Activated T-cell treated with anti-CD3 and anti-CD28 coated beads, Interleukin-2, amount 50 U/mL, for 24 hours (primary cell): ENCODE measurements at regions not wholly inside any gene's neighbourhood (a gene's known extent, or its start where the extent isn't known, plus 50 kb on each side); places are given as distances from the start of the nearest gene placed in this dataset.
"Not testable (repeated sequence)": the region's sequence is repeated elsewhere in the genome, so short reads cannot be mapped to it uniquely, and the experiment has no call there.

Experiments used
- DNase-seq: peaks from one replicate; pipeline ENCODE4 v3.0.0-alpha.2; 2020
- H3K27ac Mint-ChIP-seq: 2 replicates; pipeline ENCODE4 v1.8.0; 2020; ENCODE audit warnings: mild to moderate bottlenecking, mixed read lengths
- H3K27me3 Mint-ChIP-seq: 2 replicates; pipeline ENCODE4 v1.8.0; 2020; ENCODE audit warnings: mixed read lengths
- H3K36me3 Mint-ChIP-seq: 2 replicates; pipeline ENCODE4 v1.8.0; 2020; ENCODE audit warnings: low read depth, mixed read lengths
- H3K4me1 Mint-ChIP-seq: 2 replicates; pipeline ENCODE4 v1.8.0; 2020; ENCODE audit warnings: low read depth, mixed read lengths
- H3K4me3 Mint-ChIP-seq: 2 replicates; pipeline ENCODE4 v1.8.0; 2020; ENCODE audit warnings: mild to moderate bottlenecking, moderate library complexity, mixed read lengths
- H3K9me3 Mint-ChIP-seq: 2 replicates; pipeline ENCODE4 v1.8.0; 2020; ENCODE audit warnings: mixed read lengths

GRCh38 chr21:19018529-19018928 lies 614.9 kb upstream of the TMPRSS15 start:
- Mint-ChIP-seq H3K4me1 (no peaks in the 10 kb centered on the region), H3K27ac (no peak overlapping the region), H3K4me3 (no peak overlapping the region), H3K36me3 (no peaks in the 10 kb centered on the region), H3K27me3 (no peaks in the 10 kb centered on the region), H3K9me3 (peaks cover 8% of the 10 kb centered on the region)
- DNase-seq: no peak

GRCh38 chr21:19022978-19023377 lies 619.4 kb upstream of the TMPRSS15 start:
- H3K27ac Mint-ChIP-seq: no peak overlapping the region
- H3K4me1 Mint-ChIP-seq: no peaks in the 10 kb centered on the region
- no peak overlapping the region for H3K4me3 Mint-ChIP-seq
- DNase-seq: no peak
- H3K9me3 Mint-ChIP-seq: peaks cover 14% of the 10 kb centered on the region
- no peaks in the 10 kb centered on the region for H3K36me3 Mint-ChIP-seq
- H3K27me3 Mint-ChIP-seq: no peaks in the 10 kb centered on the region

- DNase-seq: no peak
- Mint-ChIP-seq H3K9me3 (peaks cover 13% of the 10 kb centered on the region), H3K27me3 (no peaks in the 10 kb centered on the region), H3K27ac (no peak overlapping the region), H3K4me3 (no peak overlapping the region), H3K36me3 (no peaks in the 10 kb centered on the region), H3K4me1 (no peaks in the 10 kb centered on the region)
These were observed 623.3 kb upstream of the TMPRSS15 start for GRCh38 chr21:19026911-19027310.

GRCh38 chr21:19029816-19030215 lies 626.2 kb upstream of the TMPRSS15 start:
- Mint-ChIP-seq H3K36me3 (no peaks in the 10 kb centered on the region), H3K9me3 (peaks cover 17% of the 10 kb centered on the region)
- DNase-seq: no peak

GRCh38 chr21:19031953-19032352 lies 628.4 kb upstream of the TMPRSS15 start:
- Mint-ChIP-seq H3K4me3 (no peak overlapping the region), H3K36me3 (no peaks in the 10 kb centered on the region), H3K9me3 (peaks cover 13% of the 10 kb centered on the region)

More at GRCh38 chr21:19029816-19030215, 626.2 kb upstream of the TMPRSS15 start:
- Mint-ChIP-seq H3K27ac (no peak overlapping the region), H3K4me1 (no peaks in the 10 kb centered on the region), H3K4me3 (no peak overlapping the region), H3K27me3 (no peaks in the 10 kb centered on the region)

GRCh38 chr21:19034041-19034440 lies 630.5 kb upstream of the TMPRSS15 start:
- H3K9me3 Mint-ChIP-seq: peaks cover 13% of the 10 kb centered on the region
- no peaks in the 10 kb centered on the region for H3K36me3 Mint-ChIP-seq
- no peak for DNase-seq
- no peaks in the 10 kb centered on the region for H3K4me1 Mint-ChIP-seq
- H3K4me3 Mint-ChIP-seq: no peak overlapping the region
- no peak overlapping the region for H3K27ac Mint-ChIP-seq
- H3K27me3 Mint-ChIP-seq: no peaks in the 10 kb centered on the region

More at GRCh38 chr21:19031953-19032352, 628.4 kb upstream of the TMPRSS15 start:
- H3K27me3 Mint-ChIP-seq: no peaks in the 10 kb centered on the region
- DNase-seq: no peak
- H3K27ac Mint-ChIP-seq: no peak overlapping the region
- no peaks in the 10 kb centered on the region for H3K4me1 Mint-ChIP-seq

GRCh38 chr21:19034560-19034959 lies 631.0 kb upstream of the TMPRSS15 start:
- Mint-ChIP-seq H3K9me3 (peaks cover 9% of the 10 kb centered on the region), H3K36me3 (no peaks in the 10 kb centered on the region), H3K27me3 (no peaks in the 10 kb centered on the region), H3K4me1 (no peaks in the 10 kb centered on the region), H3K27ac (no peak overlapping the region), H3K4me3 (no peak overlapping the region)
- DNase-seq: no peak

- no peak overlapping the region for H3K4me3 Mint-ChIP-seq
- no peak overlapping the region for H3K27ac Mint-ChIP-seq
- no peaks in the 10 kb centered on the region for H3K4me1 Mint-ChIP-seq
- H3K36me3 Mint-ChIP-seq: no peaks in the 10 kb centered on the region
- H3K27me3 Mint-ChIP-seq: no peaks in the 10 kb centered on the region
- DNase-seq: no peak
- H3K9me3 Mint-ChIP-seq: peaks cover 20% of the 10 kb centered on the region
These were observed 642.3 kb upstream of the TMPRSS15 start for GRCh38 chr21:19045876-19046275.

- H3K27me3 Mint-ChIP-seq: no peaks in the 10 kb centered on the region
- peaks cover 26% of the 10 kb centered on the region for H3K9me3 Mint-ChIP-seq
- H3K4me3 Mint-ChIP-seq: no peak overlapping the region
- H3K27ac Mint-ChIP-seq: no peak overlapping the region
- DNase-seq: no peak
- no peaks in the 10 kb centered on the region for H3K4me1 Mint-ChIP-seq
- no peaks in the 10 kb centered on the region for H3K36me3 Mint-ChIP-seq
These were observed 644.6 kb upstream of the TMPRSS15 start for GRCh38 chr21:19048098-19048672.

GRCh38 chr21:19049567-19049966 lies 646.0 kb upstream of the TMPRSS15 start:
- Mint-ChIP-seq H3K4me3 (no peak overlapping the region), H3K36me3 (no peaks in the 10 kb centered on the region), H3K4me1 (no peaks in the 10 kb centered on the region), H3K27ac (no peak overlapping the region), H3K27me3 (no peaks in the 10 kb centered on the region), H3K9me3 (peaks cover 32% of the 10 kb centered on the region)
- DNase-seq: no peak

- Mint-ChIP-seq H3K27ac (no peak overlapping the region), H3K36me3 (no peaks in the 10 kb centered on the region), H3K27me3 (no peaks in the 10 kb centered on the region), H3K9me3 (peaks cover 8% of the 10 kb centered on the region), H3K4me3 (no peak overlapping the region), H3K4me1 (no peaks in the 10 kb centered on the region)
- DNase-seq: no peak
These were observed 661.6 kb upstream of the TMPRSS15 start for GRCh38 chr21:19065164-19065563.

GRCh38 chr21:19076031-19076430 lies 672.4 kb upstream of the TMPRSS15 start:
- H3K36me3 Mint-ChIP-seq: no peaks in the 10 kb centered on the region
- H3K9me3 Mint-ChIP-seq: peaks cover 15% of the 10 kb centered on the region
- no peak overlapping the region for H3K4me3 Mint-ChIP-seq
- no peak for DNase-seq
- no peaks in the 10 kb centered on the region for H3K27me3 Mint-ChIP-seq
- no peaks in the 10 kb centered on the region for H3K4me1 Mint-ChIP-seq
- no peak overlapping the region for H3K27ac Mint-ChIP-seq

- H3K27ac Mint-ChIP-seq: no peak overlapping the region
- H3K4me1 Mint-ChIP-seq: no peaks in the 10 kb centered on the region
- DNase-seq: no peak
- H3K27me3 Mint-ChIP-seq: no peaks in the 10 kb centered on the region
- peaks cover 18% of the 10 kb centered on the region for H3K9me3 Mint-ChIP-seq
- no peak overlapping the region for H3K4me3 Mint-ChIP-seq
- H3K36me3 Mint-ChIP-seq: no peaks in the 10 kb centered on the region
These were observed 706.1 kb upstream of the TMPRSS15 start for GRCh38 chr21:19109694-19110093.

GRCh38 chr21:19119259-19119658 lies 715.7 kb upstream of the TMPRSS15 start:
- H3K9me3 Mint-ChIP-seq: peaks cover 11% of the 10 kb centered on the region
- not testable (repeated sequence) for DNase-seq, H3K36me3 Mint-ChIP-seq, H3K27ac Mint-ChIP-seq, H3K27me3 Mint-ChIP-seq, H3K4me1 Mint-ChIP-seq, H3K4me3 Mint-ChIP-seq

GRCh38 chr21:19120591-19120990 lies 717.0 kb upstream of the TMPRSS15 start:
- H3K27ac Mint-ChIP-seq: no peak overlapping the region
- H3K27me3 Mint-ChIP-seq: no peaks in the 10 kb centered on the region
- no peak for DNase-seq
- H3K36me3 Mint-ChIP-seq: no peaks in the 10 kb centered on the region
- H3K9me3 Mint-ChIP-seq: peaks cover 10% of the 10 kb centered on the region
- no peaks in the 10 kb centered on the region for H3K4me1 Mint-ChIP-seq
- no peak overlapping the region for H3K4me3 Mint-ChIP-seq

- H3K4me3 Mint-ChIP-seq: no peak overlapping the region
These were observed 718.8 kb upstream of the TMPRSS15 start for GRCh38 chr21:19122356-19122755.

More at GRCh38 chr21:19122356-19122755, 718.8 kb upstream of the TMPRSS15 start:
- H3K27ac Mint-ChIP-seq: no peak overlapping the region
- H3K9me3 Mint-ChIP-seq: peaks cover 12% of the 10 kb centered on the region
- no peaks in the 10 kb centered on the region for H3K27me3 Mint-ChIP-seq
- no peaks in the 10 kb centered on the region for H3K36me3 Mint-ChIP-seq
- DNase-seq: no peak
- H3K4me1 Mint-ChIP-seq: no peaks in the 10 kb centered on the region
